Lung (tissue), 11 donors: ENCODE measurements at regions not wholly inside any gene's neighbourhood (a gene's known extent, or its start where the extent isn't known, plus 50 kb on each side); places are given as distances from the start of the nearest gene placed in this dataset.
A peak's percentile ranks its signal among the peaks of the same experiment; 100 is the strongest.

Source experiments
- ATAC-seq: fragments of 200-7000 bp; cut with Tn5 transposase; one replicate; pipeline ENCODE4 v1.9.1; 2020; ENCODE audit warnings: moderate number of reproducible peaks; ENCODE audit not compliant: insufficient read depth, low FRiP score
- DNase-seq, 3 donors: peaks; one replicate each; pipeline ENCODE4 v3.0.0-alpha.2; 2013 to 2017
- H3K27ac ChIP-seq, 2 donors: one replicate each; pipeline ENCODE4 v1.5.1; 2013; ENCODE audit warnings: mild to moderate bottlenecking in 2 of 2, moderate library complexity in 2 of 2, control low read depth in 1 of 2, inconsistent platforms in 1 of 2, low read depth in 1 of 2, low read length in 1 of 2
- H3K27me3 ChIP-seq, 3 donors: one replicate each; pipeline ENCODE4 v1.5.1; 2013; ENCODE audit warnings: low read length in 2 of 3; ENCODE audit not compliant: control insufficient read depth in 3 of 3, insufficient read depth in 3 of 3
- H3K36me3 ChIP-seq, 4 donors: one replicate each; pipeline ENCODE4 v1.5.1; 2013; ENCODE audit warnings: low read length in 4 of 4, mild to moderate bottlenecking in 1 of 4, moderate library complexity in 1 of 4; ENCODE audit not compliant: control insufficient read depth in 4 of 4, insufficient read depth in 4 of 4
- H3K4me1 ChIP-seq, 5 donors: one replicate each; pipeline ENCODE4 v1.5.1; 2013; ENCODE audit warnings: low read length in 5 of 5, mild to moderate bottlenecking in 2 of 5, moderate library complexity in 1 of 5; ENCODE audit not compliant: control insufficient read depth in 5 of 5, insufficient read depth in 5 of 5
- H3K4me3 ChIP-seq: one replicate; pipeline ENCODE4 v1.5.1; 2013; ENCODE audit warnings: mild to moderate bottlenecking, control low read depth, moderate library complexity
- H3K9ac ChIP-seq, 2 donors: one replicate each; pipeline ENCODE4 v1.5.1; 2013; ENCODE audit warnings: low read length in 2 of 2, control low read depth in 1 of 2; ENCODE audit not compliant: insufficient read depth in 1 of 2
- H3K9me3 ChIP-seq, 4 donors: one replicate each; pipeline ENCODE4 v1.5.1; 2013; ENCODE audit warnings: low read length in 3 of 4, mild to moderate bottlenecking in 1 of 4, moderate library complexity in 1 of 4; ENCODE audit not compliant: control insufficient read depth in 4 of 4, insufficient read depth in 3 of 4
- WGBS, 2 donors: extraction: QIAGEN DNeasy Blood & Tissue Kit; methylation state at CpG; one replicate each; pipeline ENCODE4 v1.1.7; 2013; 5-methylcytosine and 5-hydroxymethylcytosine counted together
- TF ChIP-seq, protein P1 (sequence below): IDR thresholded peaks from 2 replicates; pipeline ENCODE4 v1.5.1; 2012; ENCODE audit warnings: mild to moderate bottlenecking; ENCODE audit errors: control extremely low read depth, extremely low read depth
- donor health status: control.
- donor health status: control.
- donor health status: Bipolar disorder and iron deficiency.
- donor health status: healthy.
- donor health status: DM: yes; HTN: yes; CAD: no.

GRCh38 chr1:94623560-94624148 is 82.1 kb upstream of the F3 start:
- Histone ChIP-seq H3K4me1 (peaks cover 0 to 15% (median 7%) of the 10 kb centered on the region in 5 donors), H3K27ac (peak overlapping the region in 1 of 2 donors; percentile 37), H3K27me3 (no peaks in the 10 kb centered on the region), H3K36me3 (no peaks in the 10 kb centered on the region), H3K9me3 (no peaks in the 10 kb centered on the region), H3K9ac (no peak overlapping the region), H3K4me3 (no peak overlapping the region)
- ATAC-seq (no peak), DNase-seq (peak; percentile 47 to 71 (median 56))
- TF ChIP-seq, protein P1, sequence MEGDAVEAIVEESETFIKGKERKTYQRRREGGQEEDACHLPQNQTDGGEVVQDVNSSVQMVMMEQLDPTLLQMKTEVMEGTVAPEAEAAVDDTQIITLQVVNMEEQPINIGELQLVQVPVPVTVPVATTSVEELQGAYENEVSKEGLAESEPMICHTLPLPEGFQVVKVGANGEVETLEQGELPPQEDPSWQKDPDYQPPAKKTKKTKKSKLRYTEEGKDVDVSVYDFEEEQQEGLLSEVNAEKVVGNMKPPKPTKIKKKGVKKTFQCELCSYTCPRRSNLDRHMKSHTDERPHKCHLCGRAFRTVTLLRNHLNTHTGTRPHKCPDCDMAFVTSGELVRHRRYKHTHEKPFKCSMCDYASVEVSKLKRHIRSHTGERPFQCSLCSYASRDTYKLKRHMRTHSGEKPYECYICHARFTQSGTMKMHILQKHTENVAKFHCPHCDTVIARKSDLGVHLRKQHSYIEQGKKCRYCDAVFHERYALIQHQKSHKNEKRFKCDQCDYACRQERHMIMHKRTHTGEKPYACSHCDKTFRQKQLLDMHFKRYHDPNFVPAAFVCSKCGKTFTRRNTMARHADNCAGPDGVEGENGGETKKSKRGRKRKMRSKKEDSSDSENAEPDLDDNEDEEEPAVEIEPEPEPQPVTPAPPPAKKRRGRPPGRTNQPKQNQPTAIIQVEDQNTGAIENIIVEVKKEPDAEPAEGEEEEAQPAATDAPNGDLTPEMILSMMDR, result no peak
- WGBS, 2 donors, result 67 to 77% methylated on average over 8 of the region's 8 CpGs

GRCh38 chr1:94622757-94623156 is 81.2 kb upstream of the F3 start:
- Histone ChIP-seq H3K27me3 (no peaks in the 10 kb centered on the region), H3K9me3 (no peaks in the 10 kb centered on the region), H3K36me3 (no peaks in the 10 kb centered on the region), H3K27ac (no peak overlapping the region), H3K9ac (no peak overlapping the region), H3K4me1 (peaks cover 0 to 15% (median 7%) of the 10 kb centered on the region in 5 donors), H3K4me3 (no peak overlapping the region)
- peak in 2 of 3 donors; percentile 34 to 39 for DNase-seq
- 85 to 87% methylated on average over 10 of the region's 10 CpGs for WGBS, 2 donors
- ATAC-seq, result peak; percentile 15
- TF ChIP-seq, protein P1, result no peak

- Histone ChIP-seq H3K4me1 (peaks cover 0 to 15% (median 7%) of the 10 kb centered on the region in 5 donors), H3K27me3 (no peaks in the 10 kb centered on the region), H3K27ac (no peak overlapping the region), H3K4me3 (no peak overlapping the region), H3K9me3 (no peaks in the 10 kb centered on the region), H3K9ac (no peak overlapping the region), H3K36me3 (no peaks in the 10 kb centered on the region)
- DNase-seq, result no peak
- TF ChIP-seq, protein P1, result no peak
- ATAC-seq, result no peak
Observed at GRCh38 chr1:94621802-94622201, 80.2 kb upstream of the F3 start.

- Histone ChIP-seq H3K9me3 (no peaks in the 10 kb centered on the region), H3K27me3 (no peaks in the 10 kb centered on the region), H3K4me1 (peaks cover 0 to 15% (median 7%) of the 10 kb centered on the region in 5 donors), H3K27ac (no peak overlapping the region), H3K4me3 (no peak overlapping the region), H3K9ac (no peak overlapping the region), H3K36me3 (no peaks in the 10 kb centered on the region)
- peak; percentile 24 for ATAC-seq
- 36 to 43% methylated on average over 3 of the region's 3 CpGs for WGBS, 2 donors
- DNase-seq, result peak in 1 of 3 donors; percentile 19
- TF ChIP-seq, protein P1, result no peak
Observed at GRCh38 chr1:94621395-94621794, 79.8 kb upstream of the F3 start.
